ENCODE measurements at regions not wholly inside any gene's neighbourhood (a gene's known extent, or its start where the extent isn't known, plus 50 kb on each side); places are given as distances from the start of the nearest gene placed in this dataset.

DNA sequence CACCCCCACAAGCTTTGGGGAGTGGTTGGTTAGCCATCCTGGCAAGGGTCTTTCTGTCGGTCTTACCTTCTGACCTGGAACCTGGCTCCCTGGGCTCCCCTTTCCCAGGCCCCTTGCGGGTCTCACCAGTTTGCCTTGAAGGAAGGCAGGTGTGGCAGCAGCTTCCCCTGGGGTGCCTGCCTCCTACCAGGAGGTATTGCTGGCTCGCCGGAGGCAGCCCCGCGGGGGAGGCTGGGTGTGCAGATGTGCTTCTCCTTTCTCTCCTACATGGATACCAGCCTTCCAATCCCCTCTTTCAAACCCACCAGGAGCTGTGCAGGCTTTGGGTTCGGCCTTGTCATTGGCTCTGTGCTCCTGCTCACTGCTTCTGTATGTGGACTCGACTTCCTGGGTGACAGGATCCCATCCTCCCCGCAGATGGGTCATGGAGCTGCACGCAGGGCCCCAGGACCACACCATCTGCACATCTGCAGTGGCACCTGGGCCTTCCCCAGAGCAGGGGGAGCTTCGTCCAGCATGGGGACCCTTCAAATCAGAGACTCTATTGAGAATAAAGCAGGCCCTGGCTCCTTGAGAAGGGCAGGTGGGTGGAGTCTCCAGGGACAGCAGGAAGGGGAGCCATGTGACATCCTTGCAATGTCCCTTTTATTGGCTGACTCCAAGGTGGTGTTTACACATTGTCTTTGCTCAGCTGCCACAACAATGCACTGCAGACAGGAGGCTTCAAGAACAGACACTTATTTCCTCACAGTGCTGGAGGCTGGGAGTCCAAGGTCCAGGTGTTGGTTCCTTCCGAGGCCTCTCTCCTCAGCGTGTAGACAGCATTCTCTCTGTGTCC is 592.0 kb downstream of the BRD1 start:
- DNase-seq (ENCODE audit: low read depth) = no peak

DNA sequence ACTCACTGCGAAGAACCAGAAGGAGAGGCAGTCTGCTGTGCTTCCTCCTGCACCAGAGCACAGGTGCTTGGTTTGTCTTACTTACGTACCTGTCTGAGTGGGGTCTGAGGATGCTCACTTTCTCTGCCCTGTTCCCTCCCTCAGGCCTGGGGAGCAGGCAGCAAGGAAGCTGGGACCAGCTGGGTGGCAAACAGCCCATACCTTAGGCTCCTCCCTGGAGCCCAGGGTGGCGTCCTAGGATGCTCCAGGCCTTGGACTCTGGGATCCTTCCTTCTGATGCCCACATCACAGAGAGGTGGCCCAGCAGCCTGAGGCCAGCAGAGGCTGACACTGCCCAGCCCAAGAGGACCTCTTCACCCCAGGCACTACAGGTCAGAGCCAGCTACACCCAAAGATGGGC is 593.2 kb downstream of the BRD1 start:
- no peak for DNase-seq (ENCODE audit: low read depth)

DNA sequence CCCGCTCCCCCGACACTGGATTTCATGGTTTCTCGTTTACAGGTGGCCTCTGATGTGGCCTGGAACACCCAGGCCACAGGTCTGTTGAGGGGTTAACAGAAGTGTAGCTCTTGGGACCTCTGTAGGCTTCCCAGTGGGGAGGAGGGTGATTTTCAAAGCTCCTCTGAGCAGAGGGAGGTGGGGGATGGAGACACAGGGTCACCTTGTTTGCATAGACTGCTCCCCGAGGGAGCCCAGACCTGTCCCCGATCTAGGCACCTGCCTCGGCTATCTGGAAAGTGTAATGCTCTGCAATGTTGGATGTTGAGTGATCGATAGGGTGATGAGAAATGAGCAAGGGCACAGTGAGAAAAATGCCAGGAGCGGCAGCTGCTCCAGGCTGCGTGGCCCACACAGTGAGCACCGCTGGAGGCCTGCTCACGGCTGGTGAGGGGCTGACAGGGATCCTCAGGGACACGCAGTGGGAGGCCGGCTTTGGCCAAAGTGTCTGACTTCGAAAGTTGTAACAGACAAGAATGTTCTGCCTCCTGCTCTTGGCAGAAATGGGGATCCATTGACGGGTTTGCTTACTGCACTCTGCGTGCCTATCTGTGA is 594.1 kb downstream of the BRD1 start:
- DNase-seq (ENCODE audit: low read depth) = no peak

DNA sequence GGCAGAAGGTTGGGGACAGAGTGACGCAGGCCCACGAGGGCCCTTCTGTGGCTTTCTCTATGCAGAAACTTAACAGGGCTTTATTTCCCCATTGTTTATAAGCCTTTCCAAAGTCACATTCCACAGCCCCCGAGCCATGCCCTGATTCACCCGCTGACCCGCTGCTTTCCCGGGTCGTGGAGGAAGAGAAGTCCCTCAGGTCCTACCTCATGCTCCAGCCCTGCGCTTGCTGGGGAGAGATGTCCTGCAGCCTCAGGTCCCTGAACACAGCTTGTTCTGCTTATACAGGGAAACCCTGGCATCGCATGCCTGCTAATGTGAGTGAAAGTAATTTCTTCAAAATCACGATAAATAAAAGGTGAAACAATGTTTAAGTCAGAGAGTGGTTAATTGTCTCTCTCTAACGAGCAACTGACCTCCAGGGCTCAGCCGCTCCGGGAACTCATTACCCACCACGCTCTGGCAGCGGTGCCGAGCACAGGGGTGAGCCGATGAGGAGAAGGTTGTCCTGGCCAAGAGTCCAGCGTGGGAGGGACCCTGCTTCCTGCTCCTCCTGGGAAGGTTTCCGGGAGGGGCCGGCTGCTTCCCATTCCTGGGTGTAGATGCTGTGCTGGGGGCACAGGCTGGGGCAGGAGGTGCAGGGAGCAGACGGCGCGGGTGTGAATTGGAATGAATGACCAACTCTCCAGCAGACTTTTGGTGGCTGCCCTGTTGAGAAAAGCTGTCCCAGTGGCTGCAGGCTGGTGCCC is 595.2 kb downstream of the BRD1 start:
- no peak for DNase-seq (ENCODE audit: low read depth)

DNA sequence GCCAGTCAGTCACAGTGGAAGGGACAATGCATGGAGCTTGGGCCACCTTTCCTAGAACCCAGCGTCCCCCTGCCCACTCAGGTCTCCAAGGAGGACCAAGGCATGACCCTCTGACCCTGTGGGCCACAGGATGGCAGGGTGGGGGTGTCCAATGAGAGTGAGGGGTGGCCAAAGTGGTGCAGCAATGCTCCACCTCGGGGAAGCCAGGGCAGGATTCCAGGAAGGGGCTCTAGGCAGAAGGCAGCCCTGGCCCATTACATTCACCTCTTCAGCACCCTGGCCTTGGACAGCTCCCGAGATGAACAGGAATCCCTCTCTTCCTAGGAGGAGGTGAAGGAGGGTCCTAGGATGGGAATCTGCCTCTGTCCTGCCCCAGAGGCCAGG is 597.5 kb downstream of the BRD1 start:
- DNase-seq (ENCODE audit: low read depth) = no peak

DNA sequence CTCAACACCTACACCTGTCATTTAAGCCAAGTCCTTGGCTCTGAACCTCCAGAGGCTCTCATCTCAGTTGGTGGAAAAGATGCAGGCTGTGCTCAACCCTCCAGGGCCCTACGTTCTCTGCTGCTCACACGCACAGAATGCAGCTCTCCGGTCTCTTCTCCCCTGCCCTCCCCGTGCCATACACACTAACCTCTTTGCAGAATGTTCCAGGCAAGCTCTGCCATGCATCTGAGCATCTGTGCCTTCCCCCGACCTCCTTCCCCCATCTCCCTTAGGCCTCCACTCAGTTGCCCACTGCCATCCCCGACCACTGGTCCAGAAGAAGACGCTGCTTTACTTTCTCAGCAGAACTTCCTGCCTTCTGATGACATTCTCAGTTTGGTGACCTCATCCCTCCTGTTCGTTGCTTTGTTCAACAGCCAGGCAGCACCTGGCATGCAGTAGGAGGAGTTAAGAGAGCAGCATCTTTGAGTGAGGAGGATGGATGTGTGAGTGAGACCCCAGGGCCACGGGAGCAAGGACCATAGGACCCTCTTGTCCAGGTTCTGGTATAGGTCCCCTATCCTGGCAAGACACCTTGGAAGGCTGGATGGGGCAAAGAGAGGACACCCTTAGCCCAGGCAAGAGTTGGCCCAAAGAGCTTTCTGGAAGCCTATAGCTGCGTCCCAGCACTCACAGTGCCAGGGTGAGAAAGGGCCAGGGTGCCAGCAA is 598.0 kb downstream of the BRD1 start:
- no peak for DNase-seq (ENCODE audit: low read depth)

DNA sequence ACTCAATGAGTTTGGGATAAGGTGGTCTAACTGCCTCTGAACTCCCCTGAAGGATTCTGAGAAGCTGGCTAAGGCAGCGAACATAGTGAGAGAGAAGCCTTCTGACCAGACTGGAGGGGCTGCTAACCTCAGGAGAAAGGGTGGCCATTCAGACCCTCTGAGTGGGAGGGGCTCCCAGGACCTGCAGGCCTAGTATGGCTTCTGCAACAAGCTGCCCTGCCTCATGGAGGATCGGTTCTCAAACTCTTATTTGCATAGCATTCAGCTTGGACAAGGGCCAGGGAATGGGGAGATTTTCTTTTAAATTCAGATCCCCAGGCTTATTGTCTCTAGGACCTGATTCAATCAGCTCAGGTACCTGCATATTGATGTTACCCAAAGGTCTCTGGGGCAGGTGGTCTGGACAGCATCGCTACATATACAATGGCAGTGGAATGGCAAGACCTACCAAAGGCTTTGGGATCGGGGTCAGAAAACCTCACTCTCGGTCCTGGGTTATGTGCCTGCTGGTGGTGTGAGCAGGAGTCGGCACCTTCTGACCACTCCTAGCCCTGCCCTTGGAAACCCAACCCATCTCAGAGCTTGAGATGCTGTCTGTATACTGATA is 599.1 kb downstream of the BRD1 start:
- DNase-seq (ENCODE audit: low read depth) = no peak

DNA sequence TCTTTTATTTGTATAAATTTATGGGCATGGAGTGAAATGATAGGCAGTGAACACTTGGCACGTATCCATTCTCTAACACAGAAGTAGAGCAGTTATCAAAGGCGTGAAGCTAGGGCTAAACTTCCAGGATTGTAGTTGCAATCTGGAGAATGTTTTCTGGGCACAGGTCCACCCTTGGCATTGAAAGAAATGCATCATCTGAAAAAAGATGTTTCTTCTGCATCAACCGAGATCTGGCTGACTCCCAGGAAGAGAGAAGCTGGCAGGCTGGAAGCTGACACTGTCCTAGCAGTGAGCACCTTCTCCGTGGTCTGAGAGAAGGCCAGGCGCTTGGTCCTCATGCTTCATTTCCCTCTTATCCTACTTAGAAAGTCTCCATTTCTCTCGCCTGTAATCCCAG is 600.0 kb downstream of the BRD1 start:
- DNase-seq (ENCODE audit: low read depth) = no peak

DNA sequence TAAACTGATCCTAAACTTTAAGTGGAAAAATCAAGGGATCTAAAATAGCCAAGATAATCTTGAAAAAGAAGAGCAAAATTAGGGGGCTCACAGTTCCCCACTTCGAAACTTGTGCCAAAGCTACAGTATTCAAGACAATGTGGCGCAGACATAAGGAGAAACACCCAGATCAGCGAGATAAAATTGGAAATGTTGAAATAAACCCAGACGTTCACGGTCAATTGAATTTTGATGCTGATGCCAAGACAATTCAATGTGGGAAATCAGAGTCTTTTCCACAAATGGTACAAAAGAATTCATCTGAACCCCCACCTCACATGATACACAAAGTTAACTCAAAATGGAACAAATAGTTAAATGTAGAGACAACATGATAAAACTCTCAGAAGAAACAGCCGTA is 601.6 kb downstream of the BRD1 start:
- DNase-seq (ENCODE audit: low read depth) = no peak

DNA sequence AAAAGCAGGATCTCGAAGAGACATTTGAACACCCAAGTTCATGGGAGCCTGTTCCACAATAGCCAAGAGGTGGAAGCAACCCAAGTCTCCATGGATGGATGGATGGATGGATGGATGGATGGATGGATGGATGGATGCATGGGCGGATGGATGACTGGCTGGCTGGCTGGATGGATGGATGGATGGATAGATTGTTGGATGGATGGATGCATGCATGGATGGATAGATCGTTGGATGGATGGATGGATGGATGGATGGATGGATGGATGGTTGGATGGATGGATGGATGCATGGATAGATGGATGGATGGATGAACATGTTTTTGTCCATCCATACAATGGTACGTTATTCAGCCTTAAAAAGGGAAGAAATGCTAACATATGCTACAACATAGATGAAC is 603.4 kb downstream of the BRD1 start:
- DNase-seq (ENCODE audit: low read depth) = no peak

DNA sequence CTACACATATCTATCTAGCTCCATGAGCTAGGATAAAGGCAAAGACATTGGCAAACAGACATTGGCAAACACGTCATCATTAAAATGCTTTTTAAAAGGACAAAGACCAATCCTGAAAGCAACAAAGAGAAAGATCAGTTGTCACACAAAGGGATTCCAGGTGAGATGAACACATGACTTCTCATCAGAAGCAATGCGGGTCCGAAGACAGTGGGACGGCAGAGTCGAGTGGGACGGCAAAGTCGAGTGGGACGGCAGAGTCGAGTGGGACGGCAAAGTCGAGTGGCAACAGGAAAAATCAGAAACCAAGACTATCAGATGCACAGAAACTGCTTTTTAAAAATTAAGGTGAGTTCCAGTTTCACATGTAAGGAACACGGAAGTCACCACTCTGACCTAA is 609.5 kb downstream of the BRD1 start:
- no peak for DNase-seq (ENCODE audit: low read depth)

DNA sequence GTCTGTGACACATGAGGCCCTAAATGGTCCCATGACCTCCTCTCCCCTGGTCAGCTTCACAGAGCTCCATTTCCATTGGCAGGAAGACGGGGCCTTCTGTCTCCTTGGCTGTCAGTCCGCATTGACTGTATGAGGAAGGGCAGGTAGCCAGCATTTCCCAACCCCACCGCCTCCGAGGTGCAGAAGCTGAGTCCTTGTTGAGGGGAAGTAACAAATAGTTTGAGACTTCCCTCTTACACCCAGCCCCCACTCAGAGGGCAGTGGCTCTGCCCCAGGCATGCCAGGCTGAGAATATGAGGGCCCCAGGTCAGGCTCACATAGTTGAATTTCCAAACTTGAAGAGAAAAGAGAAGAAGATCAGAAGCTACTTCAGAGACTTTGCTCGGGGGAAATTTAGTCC is 611.1 kb downstream of the BRD1 start:
- DNase-seq (ENCODE audit: low read depth) = no peak

DNA sequence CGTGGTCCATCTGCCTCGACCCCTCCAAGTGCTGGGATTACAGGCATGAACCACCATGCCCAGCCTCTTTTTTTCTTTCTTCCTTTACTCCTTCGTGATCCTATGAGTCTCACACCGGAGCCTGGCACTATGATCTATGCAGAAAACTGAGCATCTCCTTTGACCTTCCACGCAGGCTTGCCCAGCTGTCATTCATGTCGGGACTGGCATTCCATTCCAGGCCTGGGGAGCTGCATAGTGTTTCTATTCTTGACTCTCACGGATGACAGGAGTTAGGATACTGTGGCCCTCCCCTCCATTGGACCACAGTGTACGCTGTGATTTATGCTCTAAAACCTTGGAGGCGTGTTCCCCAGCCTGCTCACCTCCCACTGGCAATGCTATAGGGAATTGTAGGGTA is 611.8 kb downstream of the BRD1 start:
- DNase-seq (ENCODE audit: low read depth) = no peak

DNA sequence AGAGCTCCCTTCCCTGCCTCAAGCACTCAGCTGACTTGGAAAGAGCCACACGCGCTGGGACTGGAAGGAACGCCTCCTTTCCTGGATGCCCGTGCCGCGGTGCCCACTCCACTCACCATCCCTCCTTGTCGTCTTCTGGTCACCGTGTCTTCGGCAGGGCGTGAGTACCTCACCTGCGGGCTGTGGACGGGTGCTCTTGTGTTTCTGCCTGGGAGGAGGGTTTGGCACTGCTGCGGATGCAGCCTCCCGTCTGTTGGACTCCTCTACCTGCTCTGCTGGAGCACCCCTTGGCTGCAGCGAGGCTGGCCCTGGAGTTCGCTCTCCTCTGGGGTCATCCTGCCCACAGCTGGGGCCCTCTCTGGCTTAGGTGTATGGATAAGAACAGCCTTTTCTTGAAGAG is 612.7 kb downstream of the BRD1 start:
- DNase-seq (ENCODE audit: low read depth) = no peak

DNA sequence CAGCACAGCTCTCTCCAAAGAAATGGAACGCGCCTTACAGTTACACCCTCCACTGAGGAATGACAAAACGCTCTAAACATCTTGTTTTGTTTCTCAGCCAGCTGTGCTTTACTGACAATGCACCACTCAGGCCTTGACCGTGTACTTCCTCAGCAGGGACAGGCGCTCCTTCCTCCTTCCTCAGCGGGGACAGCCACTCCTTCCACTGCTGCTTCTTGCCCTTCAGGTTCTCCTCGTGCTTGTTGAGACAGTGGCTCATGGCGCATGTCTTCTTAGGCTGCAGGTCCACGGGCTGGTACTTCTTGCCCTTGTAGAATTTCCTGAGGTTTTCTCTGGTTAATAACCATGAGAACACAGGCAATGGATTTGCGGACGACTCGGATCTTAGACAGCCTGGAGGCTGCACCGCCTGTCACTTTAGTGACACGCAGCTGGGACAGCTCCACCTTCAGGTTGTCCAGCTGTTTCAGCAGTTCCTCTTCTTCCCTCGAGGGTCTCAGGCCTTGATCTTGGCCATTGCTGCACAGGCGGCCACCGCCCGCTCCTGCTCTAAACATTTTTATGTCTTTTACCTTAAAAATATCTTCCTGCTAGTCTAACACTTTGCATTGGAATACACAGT is 613.8 kb downstream of the BRD1 start:
- no peak for DNase-seq (ENCODE audit: low read depth)

DNA sequence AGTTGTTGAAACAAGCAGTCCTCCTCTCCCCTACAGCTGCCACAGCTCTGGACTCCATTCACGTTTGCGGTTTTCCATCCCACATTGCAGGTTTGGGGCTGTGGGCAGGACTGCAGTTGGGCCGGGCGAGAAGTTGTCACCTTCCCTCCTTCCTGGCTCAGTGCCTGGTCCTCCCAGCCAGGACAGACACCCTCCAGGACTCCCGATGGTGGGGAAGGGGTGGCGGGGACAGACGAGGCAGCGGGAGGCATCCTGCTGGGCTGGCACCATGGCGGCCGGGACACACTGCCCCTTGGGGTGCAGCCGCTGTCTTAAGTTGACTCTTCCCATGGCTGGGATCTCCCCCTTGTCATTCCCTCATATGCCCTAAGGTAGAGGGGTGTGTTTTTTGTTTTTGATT is 615.2 kb downstream of the BRD1 start:
- DNase-seq (ENCODE audit: low read depth) = no peak

DNA sequence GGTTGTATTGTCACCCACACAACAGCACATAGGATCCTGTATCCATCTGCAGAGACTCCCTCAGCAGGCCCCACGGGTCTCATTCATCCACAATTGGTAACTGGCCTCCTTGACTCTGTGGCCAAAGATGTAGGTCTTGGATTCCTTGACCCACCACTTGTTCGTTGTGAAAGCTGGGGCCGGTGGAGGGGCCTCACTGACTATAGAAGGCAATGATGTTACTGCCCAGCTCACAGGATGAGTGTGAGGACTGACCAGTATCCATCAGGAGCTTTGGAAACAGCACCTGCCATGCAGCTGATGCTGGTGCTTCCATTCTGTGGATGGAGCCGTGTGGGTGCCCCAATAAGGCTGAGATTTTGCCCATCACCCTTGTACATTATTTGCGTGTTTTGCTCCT is 615.7 kb downstream of the BRD1 start:
- no peak for DNase-seq (ENCODE audit: low read depth)

DNA sequence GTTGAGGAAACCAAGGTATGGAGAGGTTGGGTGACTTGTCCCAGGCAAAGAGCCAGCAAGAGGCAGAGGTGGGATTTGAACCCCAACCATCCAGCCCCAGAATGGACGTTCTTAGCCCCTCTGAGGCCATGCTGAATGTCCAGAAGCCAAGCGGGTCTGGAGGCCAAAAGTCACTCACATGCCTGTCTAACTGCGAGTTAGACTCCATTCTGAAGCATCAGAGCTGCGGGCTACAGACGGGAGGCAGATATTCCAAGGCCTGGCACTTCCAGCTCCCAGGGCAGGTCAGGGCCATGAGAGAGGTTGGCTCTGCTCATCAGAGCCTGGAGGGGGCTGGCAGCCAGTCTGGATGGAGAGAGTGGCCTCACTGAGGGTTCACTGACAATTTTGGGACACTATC is 616.5 kb downstream of the BRD1 start:
- DNase-seq (ENCODE audit: low read depth) = no peak

DNA sequence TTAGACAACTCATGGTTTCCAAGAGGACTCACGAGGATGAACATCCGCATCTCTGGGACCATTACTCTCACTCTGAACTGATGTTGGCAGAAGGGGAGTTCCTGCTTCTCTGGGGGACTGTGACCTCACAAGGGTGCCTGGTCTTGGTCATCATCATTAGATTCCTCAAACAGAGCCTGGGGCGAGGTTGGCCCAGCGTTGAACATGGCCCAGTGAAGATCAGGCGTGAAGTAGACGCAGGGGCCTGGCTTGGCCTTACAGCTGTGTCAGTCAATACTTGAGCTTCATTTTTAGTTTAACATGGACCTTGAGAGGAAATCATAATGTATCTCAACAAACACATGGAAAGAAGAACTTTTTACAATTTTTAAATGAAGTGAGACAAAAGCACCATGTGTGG is 617.1 kb downstream of the BRD1 start:
- DNase-seq (ENCODE audit: low read depth) = no peak

DNA sequence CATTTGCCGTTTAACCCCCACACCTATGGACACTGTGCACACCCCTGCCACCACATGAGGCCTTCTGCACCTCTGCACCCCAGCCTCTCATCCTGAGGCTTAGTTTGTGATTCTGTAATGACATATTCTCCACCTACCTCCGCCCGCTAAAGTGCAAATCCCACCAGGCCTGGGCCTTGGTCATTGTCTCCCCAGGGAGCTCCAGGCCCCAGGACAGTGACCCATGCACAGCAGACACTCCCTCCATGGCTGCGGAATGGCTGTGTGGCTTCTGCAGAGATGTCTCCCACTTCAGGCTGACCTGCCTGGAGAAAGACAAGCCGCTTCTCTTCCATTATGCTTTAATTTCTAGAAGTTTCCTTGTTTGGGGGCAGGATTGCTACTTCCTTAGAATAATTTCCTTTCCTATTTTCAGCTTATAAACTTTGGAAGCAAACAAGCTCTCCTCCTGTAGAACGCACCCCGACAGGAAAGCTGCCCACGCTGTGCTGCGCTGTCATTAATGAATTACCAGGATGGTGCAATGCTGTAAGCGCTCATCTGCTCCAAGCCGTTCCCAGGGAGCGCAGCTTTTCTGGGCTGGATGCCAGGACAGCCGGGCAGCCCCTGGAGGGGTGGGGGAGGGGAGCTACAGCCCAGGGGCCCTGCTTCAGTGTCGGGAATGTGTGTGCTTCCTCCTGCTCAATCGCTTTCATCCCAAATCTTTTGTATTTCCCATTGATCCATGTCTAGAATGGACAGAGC is 618.0 kb downstream of the BRD1 start:
- no peak for DNase-seq (ENCODE audit: low read depth)

DNA sequence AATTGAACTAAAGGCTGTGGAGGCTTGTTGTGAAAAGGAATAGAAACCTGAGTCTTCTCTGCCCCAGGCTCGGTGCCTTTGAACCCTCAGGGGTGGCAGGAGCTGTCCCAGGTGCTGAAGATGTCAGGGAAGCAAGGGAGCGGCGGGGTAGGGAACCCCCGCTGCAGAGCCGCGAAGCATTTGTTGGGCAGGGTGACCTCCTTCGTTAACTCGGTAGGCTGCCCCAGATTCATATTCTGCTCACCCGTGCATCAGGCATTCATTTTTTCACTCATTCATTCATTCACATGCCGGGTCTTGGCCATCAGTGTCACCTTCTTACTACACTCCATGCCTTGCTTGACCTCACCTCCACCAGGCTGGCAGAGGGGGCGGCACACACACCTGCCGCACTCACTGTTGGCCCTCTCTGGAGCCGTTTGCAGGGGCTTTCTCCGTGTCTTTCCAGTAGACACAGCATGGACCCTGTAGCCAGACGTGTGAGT is 618.9 kb downstream of the BRD1 start:
- DNase-seq (ENCODE audit: low read depth) = no peak
